ENCODE measurements at regions not wholly inside any gene's neighbourhood (a gene's known extent, or its start where the extent isn't known, plus 50 kb on each side); places are given as distances from the start of the nearest gene placed in this dataset.

DNA sequence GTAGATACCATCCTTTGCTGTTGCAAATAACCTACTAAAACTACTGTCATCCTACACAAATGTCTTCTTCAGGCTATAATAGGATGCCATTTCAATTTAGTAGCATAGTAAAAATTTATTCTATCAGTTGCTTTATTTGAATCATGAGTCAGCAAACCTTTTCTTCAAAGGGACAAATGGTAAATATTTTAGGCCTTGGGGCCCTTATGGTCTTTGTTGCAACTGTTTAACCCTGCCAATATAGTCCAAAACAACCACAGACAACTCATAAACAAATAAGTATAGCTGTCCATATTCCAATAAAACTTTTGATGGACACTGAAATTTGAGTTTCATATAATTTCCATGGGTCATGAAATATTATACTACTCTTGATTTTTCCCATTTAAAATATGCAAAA lies 54.0 kb upstream of the CCBE1 start:
- DNase-seq = no peak

DNA sequence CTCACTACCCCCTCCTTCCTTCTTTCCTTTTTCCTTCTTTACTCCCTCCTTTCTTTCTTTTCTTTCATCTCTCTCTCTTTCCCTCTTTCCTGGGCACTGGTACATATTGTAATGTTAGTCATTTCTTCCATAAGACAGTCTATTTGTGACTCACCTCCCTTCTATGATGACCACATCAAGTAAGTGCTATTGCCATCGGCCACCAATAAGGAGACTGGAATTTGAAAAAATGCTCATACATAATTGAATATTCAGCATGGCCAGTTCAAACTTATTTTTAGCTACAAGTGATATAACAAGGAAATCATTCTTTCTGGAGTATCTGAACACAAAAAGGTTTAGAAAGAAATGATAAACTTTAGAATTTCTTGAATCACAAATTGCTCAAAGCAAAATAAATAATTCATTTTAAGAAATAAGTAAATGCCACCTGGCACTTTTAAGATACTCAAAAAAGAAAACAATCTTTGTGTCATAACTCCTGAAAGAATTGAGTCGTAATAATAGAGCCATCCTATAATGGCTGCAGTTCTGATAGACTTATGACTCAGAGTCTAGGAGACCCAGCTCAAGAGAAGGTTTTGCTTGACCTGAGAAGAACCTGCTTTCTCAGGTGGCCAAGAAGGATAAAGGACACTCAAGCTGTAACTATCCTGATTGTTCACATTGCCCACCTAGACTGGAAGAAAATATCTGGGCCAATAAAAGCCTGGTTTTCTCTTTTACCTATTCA lies 51.6 kb upstream of the CCBE1 start:
- no peak for DNase-seq

All from midbrain (tissue), 1 donor.